Daoy (cell line): ENCODE measurements at regions not wholly inside any gene's neighbourhood (a gene's known extent, or its start where the extent isn't known, plus 50 kb on each side); places are given as distances from the start of the nearest gene placed in this dataset.
"Not testable (repeated sequence)": the region's sequence is repeated elsewhere in the genome, so short reads cannot be mapped to it uniquely, and the experiment has no call there.

Source experiments
- DNase-seq: peaks from one replicate; pipeline ENCODE4 v3.0.0-alpha.2; 2015; ENCODE audit warnings: low read depth

DNA sequence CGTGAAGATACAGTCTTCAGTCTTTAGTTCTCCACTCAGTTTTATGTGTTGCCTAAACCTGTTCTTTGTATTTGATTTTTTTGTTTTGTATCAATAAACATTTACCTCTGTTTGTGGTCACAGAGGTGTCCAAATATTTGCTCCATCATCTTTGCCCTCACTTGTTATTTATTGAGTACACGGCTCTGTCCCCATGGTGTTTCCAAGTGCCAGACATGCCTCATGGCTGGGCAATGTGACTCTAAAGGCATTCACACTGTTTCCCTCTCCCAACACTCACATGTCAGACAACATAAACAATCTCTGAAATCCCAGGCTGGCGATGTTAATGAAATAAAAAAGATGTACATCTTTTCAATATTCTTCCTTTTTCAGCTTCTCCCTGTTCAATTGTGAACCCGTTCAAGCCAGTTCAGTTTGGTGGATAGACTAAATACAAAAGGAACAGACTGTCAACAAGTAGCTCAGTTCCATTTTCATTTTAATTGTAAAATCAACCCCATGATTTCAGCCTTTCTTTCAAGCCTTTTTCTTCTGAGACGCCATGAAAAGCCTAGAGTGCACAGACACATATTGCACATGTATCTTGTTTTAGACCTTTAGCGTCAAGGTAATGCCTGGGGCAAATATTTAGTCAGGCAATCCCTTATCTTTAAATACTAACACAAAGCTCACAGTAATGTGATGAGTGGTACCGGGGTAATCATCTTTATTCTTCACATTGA lies 680.7 kb downstream of the GALC start:
- no peak for DNase-seq

DNA sequence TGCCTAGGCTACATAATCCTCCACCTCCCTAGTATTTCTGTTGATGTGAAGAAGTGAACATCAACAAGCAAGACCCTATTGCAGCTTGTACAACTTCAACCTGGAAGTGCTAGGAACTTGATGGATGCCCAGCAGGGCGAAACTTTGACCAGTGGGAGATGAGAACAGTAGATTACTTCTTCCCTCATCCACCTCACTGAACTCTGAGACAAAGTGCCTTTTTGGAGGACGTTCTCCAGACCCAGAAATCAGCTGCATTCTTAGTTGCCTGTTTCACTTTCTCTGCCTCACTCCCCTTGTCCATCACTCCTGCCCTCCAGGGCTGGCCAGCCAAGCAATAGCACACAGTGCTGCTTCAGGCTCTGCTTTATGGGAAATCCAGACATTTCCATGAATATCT lies 683.4 kb downstream of the GALC start:
- DNase-seq, result no peak

DNA sequence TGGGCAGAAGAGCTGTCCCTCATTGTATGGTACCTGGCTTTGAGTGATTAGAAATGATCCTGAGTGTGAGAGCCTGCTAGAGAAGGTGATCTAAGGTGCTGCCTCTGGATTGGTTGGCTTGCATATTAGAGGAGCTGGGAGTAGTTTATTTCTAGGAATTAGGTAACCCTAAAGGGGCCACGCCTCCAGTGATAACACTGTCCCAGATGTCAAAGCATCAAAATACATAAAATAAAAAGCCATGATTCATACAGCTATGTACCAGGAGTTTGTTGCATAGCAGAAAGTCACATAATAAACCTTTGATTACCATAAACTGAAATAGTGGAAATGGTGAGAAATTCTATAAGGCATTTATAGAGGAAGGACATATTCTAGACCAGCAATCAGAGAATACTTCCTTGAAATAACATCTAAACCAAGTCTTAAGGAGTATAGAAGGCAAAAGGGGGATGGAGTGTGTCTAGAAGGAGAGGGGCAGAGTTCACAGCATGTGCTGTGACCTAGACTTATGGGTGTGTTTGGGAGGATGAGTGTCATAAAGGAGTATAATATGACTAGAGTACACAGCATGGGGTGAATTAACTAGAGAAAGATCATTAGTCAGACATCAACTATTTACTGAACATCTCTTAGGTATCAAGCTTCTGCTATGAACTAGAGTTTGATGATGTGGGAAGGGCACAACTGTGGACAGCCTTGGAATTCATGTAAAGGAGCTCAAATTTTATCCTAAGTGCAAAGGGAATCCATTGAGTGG lies 686.4 kb downstream of the GALC start:
- no peak for DNase-seq

GRCh38 chr14:87305345-87305744 lies 687.6 kb downstream of the GALC start:
- DNase-seq, result no peak

DNA sequence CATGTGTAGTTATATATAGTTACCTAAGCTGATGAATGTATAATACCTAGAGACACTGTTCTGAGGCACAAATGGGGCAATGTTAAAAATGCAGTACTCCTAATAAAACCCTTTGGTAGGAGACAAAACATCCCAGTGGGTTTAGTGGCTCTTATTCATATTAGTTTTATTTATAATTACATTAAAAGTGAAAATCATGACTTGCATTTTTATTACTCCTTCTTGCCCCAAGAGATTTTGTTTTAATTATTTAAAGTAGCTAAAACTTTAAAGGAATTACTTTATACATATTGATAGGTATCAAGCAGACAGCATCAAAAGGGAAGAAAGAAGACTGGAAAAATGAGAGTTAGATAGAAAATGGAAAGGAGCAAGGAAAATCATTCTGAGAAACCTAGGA lies 688.6 kb downstream of the GALC start:
- no peak for DNase-seq

GRCh38 chr14:87286826-87287225 lies 706.2 kb downstream of the GALC start:
- DNase-seq, result no peak

DNA sequence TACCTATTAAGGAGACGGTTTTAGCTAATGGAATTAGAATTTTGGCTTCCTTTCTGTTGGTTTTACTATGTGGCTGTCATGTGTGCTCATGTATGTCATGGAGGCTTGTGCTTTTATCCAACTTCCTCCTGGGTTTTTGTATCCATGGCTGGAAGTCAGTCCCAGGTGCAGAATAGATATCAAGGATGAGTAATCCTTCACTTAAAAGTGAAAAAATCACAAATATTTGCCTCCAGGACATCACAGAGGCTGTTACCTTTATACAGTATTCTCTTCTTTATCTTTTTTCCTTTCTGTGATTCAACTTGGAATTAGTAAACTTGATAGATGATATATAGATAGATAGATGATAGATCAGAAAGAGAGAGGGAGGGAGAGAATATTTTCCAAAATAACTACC lies 706.8 kb downstream of the GALC start:
- DNase-seq, result no peak

- no peak for DNase-seq
Measured at GRCh38 chr14:87285506-87285905, 707.5 kb downstream of the GALC start.

DNA sequence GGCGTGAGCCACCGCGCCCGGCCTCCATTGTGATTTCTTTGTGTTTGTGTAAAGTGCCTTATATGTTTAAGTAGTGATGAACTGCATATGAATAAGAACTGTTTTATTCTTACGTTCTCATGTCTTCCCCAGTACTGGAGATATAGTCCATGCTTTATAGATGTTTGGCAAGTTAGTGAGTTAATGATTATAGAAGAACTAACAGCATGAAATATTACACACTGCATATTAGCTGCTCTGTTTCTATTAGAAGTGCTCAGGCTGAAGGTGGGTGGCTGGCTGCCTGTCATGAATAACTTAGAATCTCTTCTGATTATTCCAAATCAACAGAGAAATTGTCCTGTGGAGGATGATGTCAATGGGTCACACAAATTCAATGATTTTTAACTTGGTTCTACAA lies 709.4 kb downstream of the GALC start:
- no peak for DNase-seq

- no peak for DNase-seq
Measured at GRCh38 chr14:87282266-87282665, 710.7 kb downstream of the GALC start.

GRCh38 chr14:87278415-87278814 lies 714.6 kb downstream of the GALC start:
- no peak for DNase-seq

DNA sequence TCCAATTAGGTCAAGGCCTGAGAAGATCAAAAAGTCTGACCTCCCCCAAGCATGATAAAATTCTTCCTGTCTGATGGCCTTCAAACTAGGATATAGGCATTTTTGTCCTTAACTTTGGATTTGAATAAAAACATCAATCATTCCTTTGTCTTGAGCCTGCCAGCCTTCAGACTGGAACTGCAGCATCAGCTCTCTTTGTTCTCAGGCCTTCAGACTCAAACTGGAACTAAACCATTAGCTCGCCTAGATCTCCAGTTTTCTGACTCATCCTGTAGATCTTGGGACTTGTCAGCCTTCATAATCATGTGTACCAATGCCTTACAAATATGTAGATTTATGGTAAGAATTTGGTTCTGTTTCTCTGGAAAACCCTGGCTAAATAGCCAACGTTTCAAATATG lies 721.7 kb downstream of the GALC start:
- DNase-seq, result no peak

- DNase-seq, result no peak
Measured at GRCh38 chr14:87268997-87269396, 724.0 kb downstream of the GALC start.

DNA sequence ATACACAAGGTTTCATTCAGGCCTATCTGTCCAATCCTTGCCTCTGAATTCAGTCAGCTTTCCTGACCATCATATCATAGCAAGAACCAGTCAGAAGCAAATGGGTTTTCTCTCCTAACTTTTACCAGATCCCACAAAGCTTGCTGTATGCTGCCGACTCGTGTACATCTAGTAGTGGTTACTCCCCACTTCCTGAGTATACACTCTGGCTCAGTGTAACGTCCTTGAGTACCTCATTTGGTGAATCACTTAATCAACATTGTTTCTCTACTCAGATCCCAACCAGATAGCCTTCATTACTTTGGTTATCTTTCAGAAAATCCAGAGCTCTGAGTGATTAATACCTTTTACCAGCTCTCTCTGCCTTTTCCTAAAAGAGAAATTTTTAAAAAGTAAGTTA lies 728.2 kb downstream of the GALC start:
- peak; percentile 11 for DNase-seq

DNA sequence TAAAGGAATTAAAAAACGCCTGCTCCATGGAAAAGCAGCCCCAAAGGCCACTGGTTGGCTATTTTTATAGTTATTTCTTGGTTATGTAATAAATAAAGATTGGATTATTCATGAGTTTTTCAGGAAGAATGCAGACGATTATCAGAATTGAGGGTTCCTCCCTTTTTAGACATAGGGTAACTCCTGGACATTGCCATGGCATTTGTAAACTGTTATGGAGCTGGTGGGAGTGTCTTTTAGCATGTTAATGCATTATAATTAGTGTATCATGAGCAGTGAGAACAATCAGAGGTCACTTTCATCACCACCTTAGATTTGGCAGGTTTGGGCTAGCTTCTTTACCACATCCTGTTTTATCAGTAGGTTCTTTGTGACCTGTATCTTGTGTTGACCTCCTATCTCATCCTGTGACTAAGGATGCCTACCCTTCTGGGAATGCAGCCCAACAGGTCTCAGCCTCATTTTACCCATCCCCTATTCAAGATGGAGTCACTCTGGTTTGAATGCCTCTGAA lies 728.7 kb downstream of the GALC start:
- DNase-seq, result no peak

GRCh38 chr14:87261621-87262020 lies 731.4 kb downstream of the GALC start:
- no peak for DNase-seq

- DNase-seq, result no peak
Measured at GRCh38 chr14:87260460-87260859, 732.5 kb downstream of the GALC start.

- DNase-seq, result no peak
Measured at GRCh38 chr14:87257421-87257820, 735.6 kb downstream of the GALC start.

GRCh38 chr14:87255058-87255457 lies 737.9 kb downstream of the GALC start:
- DNase-seq, result no peak

DNA sequence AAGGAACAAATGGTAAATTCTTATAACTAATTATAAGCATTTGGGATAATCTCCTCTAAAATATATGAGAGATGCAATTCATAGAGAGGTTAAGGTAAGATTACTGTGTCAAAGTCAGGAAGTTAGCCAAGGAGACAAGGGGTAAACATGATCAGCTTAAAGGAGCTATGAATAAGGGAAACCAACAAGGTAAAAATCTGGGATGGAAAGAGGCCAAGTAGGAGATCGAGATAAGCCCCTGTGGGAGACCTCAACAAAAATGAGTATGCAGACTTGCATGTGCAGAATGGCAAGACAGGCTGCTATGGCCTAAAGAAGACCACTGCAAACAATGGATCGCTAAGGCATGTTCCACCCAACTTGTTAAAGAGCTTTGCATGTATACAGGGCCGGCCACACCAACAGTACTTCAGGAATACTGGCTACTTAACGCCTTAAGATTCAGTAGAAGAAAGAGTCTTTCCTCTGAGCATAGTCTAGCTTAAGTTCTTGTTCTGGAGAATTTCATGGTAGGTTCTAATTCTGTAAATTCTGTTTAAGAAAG lies 738.6 kb downstream of the GALC start:
- no peak for DNase-seq

DNA sequence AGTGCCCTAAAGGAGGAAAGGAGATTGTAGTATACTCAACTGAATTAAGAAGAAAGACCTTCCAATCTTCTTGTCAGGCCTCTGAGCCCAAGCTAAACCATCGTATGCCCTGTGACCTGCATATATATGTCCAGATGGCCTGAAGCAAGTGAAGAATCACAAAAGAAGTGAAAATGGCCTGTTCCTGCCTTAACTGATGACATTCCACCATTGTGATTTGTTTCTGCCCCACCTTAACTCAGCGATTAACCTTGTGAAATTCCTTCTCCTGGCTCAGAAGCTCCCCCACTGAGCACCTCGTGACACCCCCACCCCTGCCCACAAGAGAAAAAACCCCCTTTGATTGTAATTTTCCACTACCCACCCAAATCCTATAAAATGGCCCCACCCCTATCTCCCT lies 739.2 kb downstream of the GALC start:
- not testable (repeated sequence) for DNase-seq

DNA sequence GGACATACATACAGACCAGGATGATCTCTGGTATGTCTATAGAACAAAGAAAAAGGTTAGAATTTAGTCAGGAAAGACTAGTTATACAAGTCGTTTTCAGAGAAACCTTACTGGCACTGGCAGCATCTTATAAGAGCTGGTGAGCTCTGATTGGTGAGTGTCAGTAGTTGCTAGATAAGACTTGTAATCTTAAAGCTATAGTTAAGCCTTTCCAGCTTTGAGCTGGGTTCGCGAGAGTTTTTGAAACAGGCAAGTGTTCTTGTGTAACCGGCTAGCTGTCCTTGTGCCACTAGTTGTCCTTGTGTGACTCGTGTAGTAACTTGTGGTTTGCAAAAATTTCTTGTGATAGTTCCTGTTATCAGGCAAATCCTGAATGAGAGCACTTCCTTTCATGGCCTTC lies 740.9 kb downstream of the GALC start:
- no peak for DNase-seq

DNA sequence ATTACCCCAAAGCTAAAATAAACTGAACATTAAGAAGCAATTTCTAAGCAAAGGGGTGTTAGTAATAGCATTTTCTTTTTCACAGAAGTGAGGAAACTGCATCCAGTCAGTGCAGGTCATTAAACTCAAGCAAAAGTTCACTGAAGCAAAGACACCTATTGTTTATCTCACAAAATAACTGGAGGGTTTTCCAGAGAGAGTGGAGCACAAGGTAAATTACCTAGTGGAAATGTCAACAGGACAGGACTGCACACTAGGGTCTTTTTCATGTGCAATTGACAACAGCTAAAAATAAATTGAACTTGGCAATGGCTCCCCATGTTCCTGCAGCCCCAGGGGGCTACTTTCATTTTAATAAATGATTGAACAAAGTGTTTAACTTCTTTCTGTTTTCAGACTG lies 742.0 kb downstream of the GALC start:
- DNase-seq, result no peak
